Esophagus squamous epithelium (tissue), 5 donors: ENCODE measurements at regions not wholly inside any gene's neighbourhood (a gene's known extent, or its start where the extent isn't known, plus 50 kb on each side); places are given as distances from the start of the nearest gene placed in this dataset.

ENCODE experiments used
- DNase-seq: peaks from one replicate; lab custom pipeline; 2025; lab: John Stamatoyannopoulos, UW
- H3K27ac ChIP-seq, 4 donors: fragments of 200-600 bp; sonication (generic); one replicate each; pipeline ENCODE4 v1.5.1; 2016 to 2019; ENCODE audit warnings: mild to moderate bottlenecking in 1 of 4
- H3K27me3 ChIP-seq, 4 donors: fragments of 200-600 bp; sonication (generic); 1 replicate in 3 of 4; 2 replicates in 1 of 4; pipeline versions ENCODE4 v1.5.1 to v1.6.0; 2017 to 2021; ENCODE audit warnings: antibody characterized with exemption in 1 of 4
- H3K36me3 ChIP-seq, 3 donors: fragments of 200-600 bp; sonication (generic); one replicate each; pipeline ENCODE4 v1.5.1; 2016 to 2019
- H3K4me1 ChIP-seq, 3 donors: fragments of 200-600 bp; sonication (generic); one replicate each; pipeline ENCODE4 v1.5.1; 2017 to 2019
- H3K4me3 ChIP-seq, 4 donors: fragments of 200-600 bp; sonication (generic); 1 replicate in 3 of 4; 2 replicates in 1 of 4; pipeline ENCODE4 v1.5.1; 2016 to 2019; ENCODE audit warnings: mild to moderate bottlenecking in 2 of 4, moderate library complexity in 1 of 4
- H3K9me3 ChIP-seq, 3 donors: fragments of 200-600 bp; sonication (generic); one replicate each; pipeline ENCODE4 v1.5.1; 2016 to 2019
- POLR2A ChIP-seq, 4 donors: fragments of 450-650 bp; IDR thresholded peaks; one replicate each; pipeline ENCODE4 v1.6.1; 2017; ENCODE audit warnings: antibody characterized with exemption in 4 of 4, mild to moderate bottlenecking in 4 of 4, moderate library complexity in 3 of 4
- WGBS, 2 donors: methylation state at CpG; one replicate each; pipeline ENCODE4 v1.1.5; 2018; 5-methylcytosine and 5-hydroxymethylcytosine counted together
- intact Hi-C: fragments of 100-400 bp; cut with DNase I; formaldehyde crosslinking; loops from one replicate; pipeline ENCODE4 v1.15.0; 2022
- TF ChIP-seq, protein P1 (sequence below), 6 experiments: fragments of 450-650 bp in 4 of 6; fragments of 200-600 bp in 2 of 6; sonication (generic) in 2 of 6; IDR thresholded peaks; one replicate each; pipeline ENCODE4 v1.5.1; 2016 to 2019; ENCODE audit warnings: antibody characterized with exemption in 6 of 6, mild to moderate bottlenecking in 4 of 6, moderate library complexity in 4 of 6
- donor health status: DM: yes; HTN: yes; CAD: no.

DNA sequence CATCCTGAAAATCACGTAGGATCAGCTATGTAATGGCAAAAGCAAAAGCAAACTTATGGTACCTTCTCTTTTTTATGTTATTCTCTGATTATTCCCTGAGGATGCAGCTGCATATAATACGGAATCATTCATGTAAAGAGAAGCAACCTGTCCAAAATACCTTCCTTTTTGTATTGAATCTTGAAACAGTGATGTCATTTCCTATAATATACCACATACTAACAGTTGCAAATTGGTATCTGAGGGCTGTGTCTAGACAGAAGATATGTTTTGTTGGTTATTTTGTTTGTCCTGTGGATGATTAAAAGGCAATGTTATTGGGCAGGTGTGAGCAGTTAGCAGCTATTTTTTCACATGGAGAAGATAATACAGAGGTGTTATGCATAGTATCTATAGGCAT is 161.4 kb upstream of the AHI1 start:
- Histone ChIP-seq H3K27me3 (no peaks in the 10 kb centered on the region), H3K27ac (no peak overlapping the region), H3K36me3 (no peaks in the 10 kb centered on the region), H3K4me1 (no peaks in the 10 kb centered on the region), H3K4me3 (no peak overlapping the region), H3K9me3 (peaks cover 0 to 4% (median 0%) of the 10 kb centered on the region in 3 donors)
- intact Hi-C loops, result no loop called here
- 84 to 85% methylated on average over 2 of the region's 2 CpGs for WGBS, 2 donors
- DNase-seq, result no peak
- TF ChIP-seq, protein P1, sequence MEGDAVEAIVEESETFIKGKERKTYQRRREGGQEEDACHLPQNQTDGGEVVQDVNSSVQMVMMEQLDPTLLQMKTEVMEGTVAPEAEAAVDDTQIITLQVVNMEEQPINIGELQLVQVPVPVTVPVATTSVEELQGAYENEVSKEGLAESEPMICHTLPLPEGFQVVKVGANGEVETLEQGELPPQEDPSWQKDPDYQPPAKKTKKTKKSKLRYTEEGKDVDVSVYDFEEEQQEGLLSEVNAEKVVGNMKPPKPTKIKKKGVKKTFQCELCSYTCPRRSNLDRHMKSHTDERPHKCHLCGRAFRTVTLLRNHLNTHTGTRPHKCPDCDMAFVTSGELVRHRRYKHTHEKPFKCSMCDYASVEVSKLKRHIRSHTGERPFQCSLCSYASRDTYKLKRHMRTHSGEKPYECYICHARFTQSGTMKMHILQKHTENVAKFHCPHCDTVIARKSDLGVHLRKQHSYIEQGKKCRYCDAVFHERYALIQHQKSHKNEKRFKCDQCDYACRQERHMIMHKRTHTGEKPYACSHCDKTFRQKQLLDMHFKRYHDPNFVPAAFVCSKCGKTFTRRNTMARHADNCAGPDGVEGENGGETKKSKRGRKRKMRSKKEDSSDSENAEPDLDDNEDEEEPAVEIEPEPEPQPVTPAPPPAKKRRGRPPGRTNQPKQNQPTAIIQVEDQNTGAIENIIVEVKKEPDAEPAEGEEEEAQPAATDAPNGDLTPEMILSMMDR (IDR thresholded peaks at IDR 0.05), result no peak
- TF ChIP-seq POLR2A (IDR thresholded peaks at IDR 0.05), result no peak

GRCh38 chr6:135664527-135664926 is 167.0 kb upstream of the AHI1 start:
- Histone ChIP-seq H3K4me1 (peaks cover 0 to 17% (median 0%) of the 10 kb centered on the region in 3 donors), H3K27me3 (no peaks in the 10 kb centered on the region), H3K4me3 (no peak overlapping the region), H3K36me3 (no peaks in the 10 kb centered on the region), H3K27ac (no peak overlapping the region), H3K9me3 (no peaks in the 10 kb centered on the region)
- 93 to 95% methylated on average over 3 of the region's 3 CpGs for WGBS, 2 donors
- TF ChIP-seq, protein P1 (IDR thresholded peaks at IDR 0.05), result no peak
- no peak for TF ChIP-seq POLR2A (IDR thresholded peaks at IDR 0.05)
- no peak for DNase-seq
- intact Hi-C loops, result no loop called here

DNA sequence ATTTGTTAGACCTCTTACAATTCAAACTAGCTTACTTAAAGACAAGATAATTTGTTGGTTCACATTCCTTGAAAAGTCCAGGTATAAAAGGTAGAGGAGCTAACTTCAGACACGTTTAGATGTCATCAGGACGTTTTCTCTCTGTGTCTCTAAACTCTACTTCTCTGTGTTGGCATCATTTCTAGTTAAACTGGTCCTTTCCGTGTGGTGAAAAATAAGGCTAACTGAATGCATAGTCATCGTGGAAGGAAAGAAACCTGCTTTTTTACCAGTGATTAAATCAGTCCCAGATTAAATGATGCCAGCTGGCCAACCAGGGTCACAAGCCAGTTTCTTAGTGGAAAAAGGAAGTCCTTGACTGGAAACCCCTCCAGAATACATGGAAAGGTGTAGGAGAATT is 168.4 kb upstream of the AHI1 start:
- peak overlapping the region in 1 of 4 donors; percentile 32 for H3K27ac ChIP-seq
- DNase-seq, result no peak
- intact Hi-C loops, result no loop called here
- whole genome bisulfite sequencing, 2 donors, result 29% methylated on average over 4 of the region's 4 CpGs
- peaks cover 0 to 17% (median 0%) of the 10 kb centered on the region in 3 donors for H3K4me1 ChIP-seq
- H3K36me3 ChIP-seq, result no peaks in the 10 kb centered on the region
- H3K4me3 ChIP-seq, result no peak overlapping the region
- H3K9me3 ChIP-seq, result no peaks in the 10 kb centered on the region
- no peak for TF ChIP-seq POLR2A (IDR thresholded peaks at IDR 0.05)
- TF ChIP-seq, protein P1 (IDR thresholded peaks at IDR 0.05), result no peak
- no peaks in the 10 kb centered on the region for H3K27me3 ChIP-seq

DNA sequence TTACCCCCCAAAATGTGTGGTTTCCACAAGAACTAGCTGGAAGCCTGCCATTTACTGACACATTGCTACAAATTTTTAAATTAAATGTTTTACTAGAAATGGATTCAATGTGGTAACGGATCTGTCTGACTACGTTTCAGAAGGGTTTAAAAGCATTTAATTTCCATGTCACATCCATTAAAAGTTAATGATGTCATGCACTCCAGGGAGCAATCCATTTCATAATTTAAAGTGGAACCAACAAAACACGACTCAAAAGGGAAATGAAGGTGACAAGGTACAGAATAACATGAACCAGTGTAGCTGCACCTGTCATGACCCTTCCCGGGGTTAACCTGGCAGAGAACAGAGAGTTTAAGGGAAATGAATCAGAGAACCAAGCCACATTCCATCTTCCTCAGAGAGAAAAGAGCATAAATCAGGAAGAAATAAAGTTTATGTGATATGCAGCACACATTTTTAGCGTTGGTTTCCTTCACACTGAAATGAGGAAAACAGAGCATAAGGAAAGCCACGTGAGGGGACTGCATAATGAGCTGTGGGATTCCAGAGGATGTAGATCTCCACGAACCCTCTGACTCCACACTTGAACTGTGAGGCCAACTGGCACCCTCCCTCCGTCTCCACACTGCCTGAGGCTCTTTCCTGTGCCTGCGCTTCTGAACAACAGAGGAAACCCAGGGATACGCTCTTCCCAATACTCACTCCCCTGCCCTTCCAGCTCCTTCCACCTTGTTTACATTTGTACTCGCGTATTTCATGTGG is 170.3 kb upstream of the AHI1 start:
- H3K27me3 ChIP-seq, result no peaks in the 10 kb centered on the region
- no peaks in the 10 kb centered on the region for H3K36me3 ChIP-seq
- no peak for DNase-seq
- intact Hi-C loops, result no loop called here
- WGBS, 2 donors, result 33 to 35% methylated on average over 12 of the region's 12 CpGs
- no peak overlapping the region for H3K27ac ChIP-seq
- H3K9me3 ChIP-seq, result no peaks in the 10 kb centered on the region
- TF ChIP-seq, protein P1 (IDR thresholded peaks at IDR 0.05), result no peak
- no peak for TF ChIP-seq POLR2A (IDR thresholded peaks at IDR 0.05)
- peaks cover 0 to 17% (median 0%) of the 10 kb centered on the region in 3 donors for H3K4me1 ChIP-seq
- H3K4me3 ChIP-seq, result peak overlapping the region in 1 of 4 donors; percentile 22

- H3K4me1 ChIP-seq, result peaks cover 0 to 6% (median 0%) of the 10 kb centered on the region in 3 donors
- no peak for DNase-seq
- H3K4me3 ChIP-seq, result no peak overlapping the region
- TF ChIP-seq, protein P1 (IDR thresholded peaks at IDR 0.05), result no peak
- no peak for TF ChIP-seq POLR2A (IDR thresholded peaks at IDR 0.05)
- no peak overlapping the region for H3K27ac ChIP-seq
- H3K36me3 ChIP-seq, result no peaks in the 10 kb centered on the region
- intact Hi-C loops, result no loop called here
- H3K9me3 ChIP-seq, result no peaks in the 10 kb centered on the region
- no peaks in the 10 kb centered on the region for H3K27me3 ChIP-seq
- 84 to 88% methylated on average over 6 of the region's 6 CpGs for whole genome bisulfite sequencing, 2 donors
Observed at GRCh38 chr6:135672256-135672655, 174.7 kb upstream of the AHI1 start.
